HL-60 (cell line): ENCODE measurements at regions not wholly inside any gene's neighbourhood (a gene's known extent, or its start where the extent isn't known, plus 50 kb on each side); places are given as distances from the start of the nearest gene placed in this dataset.
"Not testable (repeated sequence)": the region's sequence is repeated elsewhere in the genome, so short reads cannot be mapped to it uniquely, and the experiment has no call there.

Source experiments
- DNase-seq, 2 experiments: peaks; one replicate each; pipeline ENCODE4 v3.0.0-alpha.2; 2010 to 2020; ENCODE audit warnings: low read depth in 1 of 2, low spot score in 1 of 2
- H3K27ac ChIP-seq: fragments of 250-450 bp; sonication (Bioruptor Pico); replicated peaks from 2 replicates; pipeline ENCODE4 v1.5.1; 2020; ENCODE audit warnings: mild to moderate bottlenecking, moderate library complexity
- H3K27me3 ChIP-seq: fragments of 250-450 bp; sonication (Bioruptor Pico); 2 replicates; pipeline ENCODE4 v1.5.1; 2021; ENCODE audit warnings: mild to moderate bottlenecking, moderate library complexity; ENCODE audit not compliant: insufficient read depth, poor library complexity, severe bottlenecking
- H3K4me3 ChIP-seq: replicated peaks from 2 replicates; pipeline ENCODE4 v1.5.1; 2011; ENCODE audit warnings: mild to moderate bottlenecking, control low read depth, low read length; ENCODE audit not compliant: insufficient read depth
- CTCF ChIP-seq: IDR thresholded peaks from one replicate; pipeline ENCODE4 v1.5.1; 2011; ENCODE audit warnings: low read length, control low read depth, inconsistent platforms; ENCODE audit not compliant: insufficient read depth
- GABPA ChIP-seq: IDR thresholded peaks from 2 replicates; pipeline ENCODE4 v1.6.1; 2012; ENCODE audit warnings: low read depth
- POLR2AphosphoS5 ChIP-seq: IDR thresholded peaks from 2 replicates; pipeline ENCODE4 v1.6.1; 2012; ENCODE audit warnings: low read depth
- REST ChIP-seq: IDR thresholded peaks from 2 replicates; pipeline ENCODE4 v1.6.1; 2012; ENCODE audit warnings: low read depth; ENCODE audit not compliant: insufficient replicate concordance
- SPI1 ChIP-seq: IDR thresholded peaks from 2 replicates; pipeline ENCODE4 v1.6.1; 2012; ENCODE audit warnings: low read depth, mild to moderate bottlenecking, borderline replicate concordance

- no peak overlapping the region for H3K27ac ChIP-seq
Measured at GRCh38 chr3:115403786-115404185, 219.5 kb upstream of the GAP43 start.

GRCh38 chr3:115409596-115409995 is 213.7 kb upstream of the GAP43 start:
- H3K4me3 ChIP-seq: no peak overlapping the region
- TF ChIP-seq POLR2AphosphoS5: no peak
- TF ChIP-seq CTCF: no peak
- TF ChIP-seq GABPA: no peak
- no peak for TF ChIP-seq SPI1
- TF ChIP-seq REST: no peak

More at GRCh38 chr3:115403786-115404185, 219.5 kb upstream of the GAP43 start:
- Histone ChIP-seq H3K4me3 (no peak overlapping the region), H3K27me3 (no peaks in the 10 kb centered on the region)
- TF ChIP-seq REST: no peak
- TF ChIP-seq CTCF: no peak
- no peak for TF ChIP-seq POLR2AphosphoS5
- no peak for TF ChIP-seq GABPA
- TF ChIP-seq SPI1: no peak
- no peak for DNase-seq

GRCh38 chr3:115414610-115415009 is 208.7 kb upstream of the GAP43 start:
- H3K4me3 ChIP-seq, H3K27me3 ChIP-seq, H3K27ac ChIP-seq, DNase-seq: not testable (repeated sequence)

More at GRCh38 chr3:115409596-115409995, 213.7 kb upstream of the GAP43 start:
- no peak for DNase-seq
- Histone ChIP-seq H3K27ac (no peak overlapping the region), H3K27me3 (no peaks in the 10 kb centered on the region)

- H3K27ac ChIP-seq: no peak overlapping the region
- no peak for TF ChIP-seq POLR2AphosphoS5
- no peak for TF ChIP-seq REST
- TF ChIP-seq CTCF: no peak
- no peak for TF ChIP-seq SPI1
- no peak for TF ChIP-seq GABPA
Measured at GRCh38 chr3:115415246-115415996, 207.9 kb upstream of the GAP43 start.

More at GRCh38 chr3:115415246-115415996, 207.9 kb upstream of the GAP43 start:
- DNase-seq: no peak
- Histone ChIP-seq H3K27me3 (no peaks in the 10 kb centered on the region), H3K4me3 (no peak overlapping the region)
